H1 (cell line): ENCODE measurements at regions not wholly inside any gene's neighbourhood (a gene's known extent, or its start where the extent isn't known, plus 50 kb on each side); places are given as distances from the start of the nearest gene placed in this dataset.

Source experiments
- KDM1A ChIP-seq: fragments of 200-600, 300-600 bp; sonication (generic); IDR thresholded peaks from 2 replicates; pipeline ENCODE4 v1.7.1; 2016; ENCODE audit warnings: mild to moderate bottlenecking, low read length, borderline replicate concordance
- TCF12 ChIP-seq: IDR thresholded peaks from 2 replicates; pipeline ENCODE4 v1.6.1; 2011; ENCODE audit warnings: low read depth, mild to moderate bottlenecking, low read length

DNA sequence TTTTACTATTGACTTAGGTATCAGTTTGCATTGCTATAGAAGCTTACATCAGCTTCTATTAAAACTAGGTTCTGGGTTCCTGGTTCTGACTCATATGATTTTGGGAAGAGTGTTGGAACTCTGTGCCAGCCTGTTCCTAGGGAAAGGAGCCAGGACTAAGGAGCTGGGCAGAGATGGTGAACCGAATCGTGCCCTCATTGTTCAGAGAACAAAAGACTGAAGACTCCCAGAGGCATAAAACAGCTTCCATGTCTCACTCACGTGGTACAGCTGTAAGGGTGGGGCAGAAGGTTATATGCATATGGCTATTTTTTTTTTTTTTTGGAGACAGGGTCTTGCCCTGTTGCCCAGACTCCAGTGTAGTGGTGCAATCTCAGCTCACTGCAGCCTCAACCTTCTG, 89.1 kb upstream of the THBS2 start (continued):
- TF ChIP-seq TCF12: no peak
- TF ChIP-seq KDM1A: no peak
